Kidney glomerular epithelial cell (primary cell): ENCODE measurements at regions not wholly inside any gene's neighbourhood (a gene's known extent, or its start where the extent isn't known, plus 50 kb on each side); places are given as distances from the start of the nearest gene placed in this dataset.
"Not testable (repeated sequence)": the region's sequence is repeated elsewhere in the genome, so short reads cannot be mapped to it uniquely, and the experiment has no call there.

Experiments used
- DNase-seq: peaks from one replicate; lab custom pipeline; 2025; lab: John Stamatoyannopoulos, UW

GRCh38 chr3:196147116-196147515 lies 64.1 kb downstream of the ZDHHC19 start:
- no peak for DNase-seq

- no peak for DNase-seq
These were observed 63.8 kb upstream of the TFRC start for GRCh38 chr3:196145468-196146262.

- DNase-seq: peak; percentile 0
These were observed 62.7 kb upstream of the TFRC start for GRCh38 chr3:196144383-196145105.

- no peak for DNase-seq
These were observed 62.0 kb upstream of the TFRC start for GRCh38 chr3:196143708-196144382.

GRCh38 chr3:196142202-196142956 lies 60.5 kb upstream of the TFRC start:
- DNase-seq: no peak

- no peak for DNase-seq
These were observed 59.9 kb upstream of the TFRC start for GRCh38 chr3:196141866-196142201.

- no peak for DNase-seq
These were observed 59.4 kb upstream of the TFRC start for GRCh38 chr3:196141052-196141865.

GRCh38 chr3:196140224-196140623 lies 58.3 kb upstream of the TFRC start:
- DNase-seq: no peak

- DNase-seq: no peak
These were observed 57.4 kb upstream of the TFRC start for GRCh38 chr3:196139281-196139680.

GRCh38 chr3:196138482-196139254 lies 56.8 kb upstream of the TFRC start:
- peak; percentile 76 for DNase-seq

GRCh38 chr3:196136640-196136989 lies 54.7 kb upstream of the TFRC start:
- DNase-seq: not testable (repeated sequence)

- DNase-seq: peak; percentile 8
These were observed 54.1 kb upstream of the TFRC start for GRCh38 chr3:196135693-196136639.

GRCh38 chr3:196134691-196135090 lies 52.8 kb upstream of the TFRC start:
- DNase-seq: no peak

GRCh38 chr3:196133869-196134268 lies 52.0 kb upstream of the TFRC start:
- not testable (repeated sequence) for DNase-seq

GRCh38 chr3:196131921-196132320 lies 50.0 kb upstream of the TFRC start:
- DNase-seq: no peak
